CD14-positive monocyte (primary cell): ENCODE measurements at regions not wholly inside any gene's neighbourhood (a gene's known extent, or its start where the extent isn't known, plus 50 kb on each side); places are given as distances from the start of the nearest gene placed in this dataset.
"Not testable (repeated sequence)": the region's sequence is repeated elsewhere in the genome, so short reads cannot be mapped to it uniquely, and the experiment has no call there.

Experiments used
- DNase-seq, 3 donors: peaks; one replicate each; pipeline ENCODE4 v3.0.0-alpha.2; 2011 to 2022
- H2AFZ ChIP-seq: 2 replicates; pipeline ENCODE4 v1.6.0; 2012; ENCODE audit warnings: mild to moderate bottlenecking, low read depth, low read length, inconsistent platforms; ENCODE audit not compliant: insufficient read depth, poor library complexity, severe bottlenecking
- H3K27ac ChIP-seq, 2 donors: 1 replicate in 1 of 2; 2 replicates in 1 of 2; pipeline ENCODE4 v1.5.1; 2012 to 2013; ENCODE audit warnings: low read length in 2 of 2, control low read depth in 1 of 2, inconsistent platforms in 1 of 2, low read depth in 1 of 2, mild to moderate bottlenecking in 1 of 2
- H3K27me3 ChIP-seq, 2 donors: one replicate each; pipeline versions ENCODE4 v1.6.0 to v1.6.1; 2011 to 2013; ENCODE audit warnings: low read length in 2 of 2; ENCODE audit not compliant: control insufficient read depth in 2 of 2, insufficient read depth in 2 of 2
- H3K36me3 ChIP-seq, 2 donors: replicated peaks in 1 of 2; 1 replicate in 1 of 2; 2 replicates in 1 of 2; pipeline versions ENCODE4 v1.5.1 to v1.6.1; 2012 to 2013; ENCODE audit warnings: low read length in 2 of 2, control low read depth in 1 of 2, inconsistent platforms in 1 of 2, mild to moderate bottlenecking in 1 of 2; ENCODE audit not compliant: insufficient read depth in 2 of 2, control insufficient read depth in 1 of 2
- H3K4me1 ChIP-seq, 2 donors: 1 replicate in 1 of 2; 2 replicates in 1 of 2; pipeline versions ENCODE4 v1.5.1 to v1.6.1; 2012 to 2013; ENCODE audit warnings: low read length in 2 of 2, control low read depth in 1 of 2, inconsistent platforms in 1 of 2, mild to moderate bottlenecking in 1 of 2, moderate library complexity in 1 of 2; ENCODE audit not compliant: insufficient read depth in 2 of 2, control insufficient read depth in 1 of 2
- H3K4me2 ChIP-seq: replicated peaks from 2 replicates; pipeline ENCODE3; 2012; ENCODE audit warnings: low read length, moderate library complexity, mild to moderate bottlenecking; ENCODE audit not compliant: poor library complexity, severe bottlenecking; ENCODE audit errors: extremely low read depth
- H3K4me3 ChIP-seq, 3 experiments: fragments of 200-600 bp in 1 of 3; sonication (generic) in 1 of 3; replicated peaks in 1 of 3; 1 replicate in 2 of 3; 2 replicates in 1 of 3; pipeline ENCODE4 v1.5.1; 2011 to 2013; ENCODE audit warnings: low read length in 3 of 3, mild to moderate bottlenecking in 3 of 3, control low read depth in 2 of 3, low read depth in 2 of 3, inconsistent platforms in 1 of 3, moderate library complexity in 1 of 3
- H3K79me2 ChIP-seq: 2 replicates; pipeline ENCODE4 v1.6.0; 2012; ENCODE audit warnings: mild to moderate bottlenecking, control low read depth, inconsistent platforms, low read length, moderate library complexity; ENCODE audit not compliant: insufficient read depth
- H3K9ac ChIP-seq: 2 replicates; pipeline ENCODE4 v1.6.0; 2017; ENCODE audit warnings: low read length, mild to moderate bottlenecking; ENCODE audit not compliant: insufficient read depth, poor library complexity, severe bottlenecking
- H3K9me3 ChIP-seq, 2 donors: replicated peaks in 1 of 2; 1 replicate in 1 of 2; 2 replicates in 1 of 2; pipeline versions ENCODE4 v1.5.1 to v1.6.1; 2012 to 2013; ENCODE audit warnings: low read length in 2 of 2, control low read depth in 1 of 2; ENCODE audit not compliant: control insufficient read depth in 1 of 2, insufficient read depth in 1 of 2
- H4K20me1 ChIP-seq: 2 replicates; pipeline ENCODE4 v1.6.0; 2012; ENCODE audit warnings: mild to moderate bottlenecking, low read length, control low read depth, moderate library complexity; ENCODE audit not compliant: insufficient read depth
- H3K27ac Mint-ChIP-seq, 7 donors: one replicate each; pipeline ENCODE4 v1.8.0; 2020; ENCODE audit warnings: mild to moderate bottlenecking in 7 of 7, mixed read lengths in 7 of 7, moderate library complexity in 6 of 7, inconsistent platforms in 2 of 7
- H3K27me3 Mint-ChIP-seq, 3 donors: one replicate each; pipeline ENCODE4 v1.8.0; 2021 to 2022; ENCODE audit warnings: low read depth in 3 of 3, mild to moderate bottlenecking in 3 of 3, mixed read lengths in 3 of 3, moderate library complexity in 3 of 3, inconsistent platforms in 1 of 3
- H3K36me3 Mint-ChIP-seq, 2 donors: one replicate each; pipeline ENCODE4 v1.8.0; 2020; ENCODE audit warnings: mixed read lengths in 2 of 2, inconsistent platforms in 1 of 2, mild to moderate bottlenecking in 1 of 2
- H3K4me1 Mint-ChIP-seq: one replicate; pipeline ENCODE4 v1.8.0; 2020; ENCODE audit warnings: mild to moderate bottlenecking, mixed read lengths
- H3K4me3 Mint-ChIP-seq, 2 donors: one replicate each; pipeline ENCODE4 v1.8.0; 2020; ENCODE audit warnings: mild to moderate bottlenecking in 2 of 2, mixed read lengths in 2 of 2, moderate library complexity in 1 of 2
- H3K9me3 Mint-ChIP-seq, 7 donors: one replicate each; pipeline ENCODE4 v1.8.0; 2020 to 2022; ENCODE audit warnings: mixed read lengths in 7 of 7, mild to moderate bottlenecking in 6 of 7, moderate library complexity in 6 of 7, inconsistent platforms in 2 of 7
- whole genome bisulfite sequencing: methylation state at CpG from one replicate; pipeline ENCODE4 v1.1.5; 2013; ENCODE audit warnings: missing lambda C conversion rate; ENCODE audit not compliant: insufficient coverage; 5-methylcytosine and 5-hydroxymethylcytosine counted together
- intact Hi-C, 2 donors: fragments of 100-400 bp; cut with micrococcal nuclease; formaldehyde crosslinking; loops; one replicate each; pipeline versions ENCODE4 v1.15.0 to v1.15.1; 2023
- TF ChIP-seq, protein P1 (sequence below): fragments of 200-600 bp; IDR thresholded peaks from one replicate; pipeline ENCODE4 v1.8.0; 2022; ENCODE audit warnings: antibody characterized with exemption, mild to moderate bottlenecking

DNA sequence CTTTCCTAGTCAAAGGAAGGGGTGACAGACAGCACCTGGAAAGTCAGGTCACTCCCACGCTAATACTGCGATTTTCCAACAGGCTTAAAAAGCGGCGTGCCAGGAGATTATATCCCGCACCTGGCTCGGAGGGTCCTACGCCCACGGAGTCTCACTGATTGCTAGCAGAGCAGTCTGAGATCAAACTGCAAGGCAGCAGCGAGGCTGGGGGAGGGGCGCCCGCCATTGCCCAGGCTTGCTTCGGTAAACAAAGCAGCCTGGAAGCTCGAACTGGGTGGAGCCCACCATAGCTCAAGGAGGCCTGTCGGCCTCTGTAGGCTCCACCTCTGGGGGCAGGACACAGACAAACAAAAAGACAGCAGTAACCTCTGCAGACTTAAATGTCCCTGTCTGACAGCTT lies 392.6 kb upstream of the LMO3 start:
- H3K4me1 Mint-ChIP-seq, intact Hi-C loops: not testable (repeated sequence)

GRCh38 chr12:16984484-16984883 lies 378.5 kb upstream of the LMO3 start:
- Mint-ChIP-seq H3K9me3 (peaks cover 0 to 16% (median 4%) of the 10 kb centered on the region in 7 donors), H3K27ac (no peak overlapping the region), H3K4me1 (no peaks in the 10 kb centered on the region), H3K27me3 (no peaks in the 10 kb centered on the region), H3K36me3 (no peaks in the 10 kb centered on the region), H3K4me3 (no peak overlapping the region)
- WGBS, result no CpG with 5 or more reads among the region's 3 CpGs
- intact Hi-C loops, result no loop called here
- Histone ChIP-seq H3K4me3 (no peak overlapping the region), H3K4me1 (no peaks in the 10 kb centered on the region), H4K20me1 (no peaks in the 10 kb centered on the region), H3K9ac (no peak overlapping the region), H3K79me2 (no peaks in the 10 kb centered on the region), H3K27ac (no peak overlapping the region), H3K36me3 (no peaks in the 10 kb centered on the region), H3K4me2 (no peak overlapping the region), H3K9me3 (peaks cover 10 to 19% of the 10 kb centered on the region in 2 donors), H3K27me3 (no peaks in the 10 kb centered on the region), H2AFZ (no peak overlapping the region)
- no peak for DNase-seq
- TF ChIP-seq, protein P1, sequence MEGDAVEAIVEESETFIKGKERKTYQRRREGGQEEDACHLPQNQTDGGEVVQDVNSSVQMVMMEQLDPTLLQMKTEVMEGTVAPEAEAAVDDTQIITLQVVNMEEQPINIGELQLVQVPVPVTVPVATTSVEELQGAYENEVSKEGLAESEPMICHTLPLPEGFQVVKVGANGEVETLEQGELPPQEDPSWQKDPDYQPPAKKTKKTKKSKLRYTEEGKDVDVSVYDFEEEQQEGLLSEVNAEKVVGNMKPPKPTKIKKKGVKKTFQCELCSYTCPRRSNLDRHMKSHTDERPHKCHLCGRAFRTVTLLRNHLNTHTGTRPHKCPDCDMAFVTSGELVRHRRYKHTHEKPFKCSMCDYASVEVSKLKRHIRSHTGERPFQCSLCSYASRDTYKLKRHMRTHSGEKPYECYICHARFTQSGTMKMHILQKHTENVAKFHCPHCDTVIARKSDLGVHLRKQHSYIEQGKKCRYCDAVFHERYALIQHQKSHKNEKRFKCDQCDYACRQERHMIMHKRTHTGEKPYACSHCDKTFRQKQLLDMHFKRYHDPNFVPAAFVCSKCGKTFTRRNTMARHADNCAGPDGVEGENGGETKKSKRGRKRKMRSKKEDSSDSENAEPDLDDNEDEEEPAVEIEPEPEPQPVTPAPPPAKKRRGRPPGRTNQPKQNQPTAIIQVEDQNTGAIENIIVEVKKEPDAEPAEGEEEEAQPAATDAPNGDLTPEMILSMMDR, result no peak

More for the DNA sequence above, 392.6 kb upstream of the LMO3 start:
- not testable (repeated sequence) for H3K36me3 Mint-ChIP-seq, H3K4me2 ChIP-seq, H3K27me3 ChIP-seq, DNase-seq, H3K9ac ChIP-seq, H3K79me2 ChIP-seq, H3K27me3 Mint-ChIP-seq, H4K20me1 ChIP-seq, H3K9me3 ChIP-seq, H3K4me3 ChIP-seq, H3K36me3 ChIP-seq, H3K27ac Mint-ChIP-seq, H2AFZ ChIP-seq, H3K4me3 Mint-ChIP-seq, H3K4me1 ChIP-seq, H3K27ac ChIP-seq
- peaks cover 7 to 21% (median 12%) of the 10 kb centered on the region in 7 donors for H3K9me3 Mint-ChIP-seq
- WGBS, result 85% methylated on average over 11 of the region's 14 CpGs
